ENCODE measurements at regions not wholly inside any gene's neighbourhood (a gene's known extent, or its start where the extent isn't known, plus 50 kb on each side); places are given as distances from the start of the nearest gene placed in this dataset.

DNA sequence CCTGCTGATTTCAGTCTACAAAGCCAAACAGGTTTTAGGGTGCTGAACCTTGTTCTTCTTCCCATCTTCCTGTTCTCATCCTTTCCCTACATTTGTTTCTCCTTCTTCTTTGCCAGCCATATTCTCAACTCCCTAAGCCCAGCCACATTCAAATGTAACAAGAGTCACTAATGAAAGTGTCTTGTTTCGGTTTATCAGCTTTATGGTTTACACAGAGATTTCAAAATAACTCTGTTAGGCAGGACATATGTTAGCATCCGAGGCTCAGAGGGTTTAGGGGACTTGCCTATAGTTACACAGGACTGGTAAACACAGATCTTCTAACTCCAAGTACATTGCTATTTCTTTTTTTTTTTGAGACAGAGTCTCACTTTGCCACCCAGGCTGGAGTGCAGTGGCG is 61.3 kb downstream of the NDUFS5 start:
- no peak for DNase-seq (ENCODE audit: low read depth in 1 of 2, low spot score in 1 of 2)
- H3K4me3 ChIP-seq (replicated peaks; ENCODE audit: insufficient read depth, low read length) = no peak overlapping the region
- H3K27ac ChIP-seq (replicated peaks) = no peak overlapping the region
- TF ChIP-seq POLR2AphosphoS5 (IDR thresholded peaks at IDR 0.05; ENCODE audit: low read depth) = no peak
- TF ChIP-seq, protein P1, sequence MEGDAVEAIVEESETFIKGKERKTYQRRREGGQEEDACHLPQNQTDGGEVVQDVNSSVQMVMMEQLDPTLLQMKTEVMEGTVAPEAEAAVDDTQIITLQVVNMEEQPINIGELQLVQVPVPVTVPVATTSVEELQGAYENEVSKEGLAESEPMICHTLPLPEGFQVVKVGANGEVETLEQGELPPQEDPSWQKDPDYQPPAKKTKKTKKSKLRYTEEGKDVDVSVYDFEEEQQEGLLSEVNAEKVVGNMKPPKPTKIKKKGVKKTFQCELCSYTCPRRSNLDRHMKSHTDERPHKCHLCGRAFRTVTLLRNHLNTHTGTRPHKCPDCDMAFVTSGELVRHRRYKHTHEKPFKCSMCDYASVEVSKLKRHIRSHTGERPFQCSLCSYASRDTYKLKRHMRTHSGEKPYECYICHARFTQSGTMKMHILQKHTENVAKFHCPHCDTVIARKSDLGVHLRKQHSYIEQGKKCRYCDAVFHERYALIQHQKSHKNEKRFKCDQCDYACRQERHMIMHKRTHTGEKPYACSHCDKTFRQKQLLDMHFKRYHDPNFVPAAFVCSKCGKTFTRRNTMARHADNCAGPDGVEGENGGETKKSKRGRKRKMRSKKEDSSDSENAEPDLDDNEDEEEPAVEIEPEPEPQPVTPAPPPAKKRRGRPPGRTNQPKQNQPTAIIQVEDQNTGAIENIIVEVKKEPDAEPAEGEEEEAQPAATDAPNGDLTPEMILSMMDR (IDR thresholded peaks at IDR 0.05; ENCODE audit: insufficient read depth, low read length) = no peak
- TF ChIP-seq SPI1 (IDR thresholded peaks at IDR 0.05; ENCODE audit: borderline replicate concordance, low read depth) = no peak
- TF ChIP-seq GABPA (IDR thresholded peaks at IDR 0.05; ENCODE audit: low read depth) = no peak
- TF ChIP-seq, protein P2, sequence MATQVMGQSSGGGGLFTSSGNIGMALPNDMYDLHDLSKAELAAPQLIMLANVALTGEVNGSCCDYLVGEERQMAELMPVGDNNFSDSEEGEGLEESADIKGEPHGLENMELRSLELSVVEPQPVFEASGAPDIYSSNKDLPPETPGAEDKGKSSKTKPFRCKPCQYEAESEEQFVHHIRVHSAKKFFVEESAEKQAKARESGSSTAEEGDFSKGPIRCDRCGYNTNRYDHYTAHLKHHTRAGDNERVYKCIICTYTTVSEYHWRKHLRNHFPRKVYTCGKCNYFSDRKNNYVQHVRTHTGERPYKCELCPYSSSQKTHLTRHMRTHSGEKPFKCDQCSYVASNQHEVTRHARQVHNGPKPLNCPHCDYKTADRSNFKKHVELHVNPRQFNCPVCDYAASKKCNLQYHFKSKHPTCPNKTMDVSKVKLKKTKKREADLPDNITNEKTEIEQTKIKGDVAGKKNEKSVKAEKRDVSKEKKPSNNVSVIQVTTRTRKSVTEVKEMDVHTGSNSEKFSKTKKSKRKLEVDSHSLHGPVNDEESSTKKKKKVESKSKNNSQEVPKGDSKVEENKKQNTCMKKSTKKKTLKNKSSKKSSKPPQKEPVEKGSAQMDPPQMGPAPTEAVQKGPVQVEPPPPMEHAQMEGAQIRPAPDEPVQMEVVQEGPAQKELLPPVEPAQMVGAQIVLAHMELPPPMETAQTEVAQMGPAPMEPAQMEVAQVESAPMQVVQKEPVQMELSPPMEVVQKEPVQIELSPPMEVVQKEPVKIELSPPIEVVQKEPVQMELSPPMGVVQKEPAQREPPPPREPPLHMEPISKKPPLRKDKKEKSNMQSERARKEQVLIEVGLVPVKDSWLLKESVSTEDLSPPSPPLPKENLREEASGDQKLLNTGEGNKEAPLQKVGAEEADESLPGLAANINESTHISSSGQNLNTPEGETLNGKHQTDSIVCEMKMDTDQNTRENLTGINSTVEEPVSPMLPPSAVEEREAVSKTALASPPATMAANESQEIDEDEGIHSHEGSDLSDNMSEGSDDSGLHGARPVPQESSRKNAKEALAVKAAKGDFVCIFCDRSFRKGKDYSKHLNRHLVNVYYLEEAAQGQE (IDR thresholded peaks at IDR 0.05; ENCODE audit: insufficient replicate concordance, low read depth) = no peak
- H3K27me3 ChIP-seq (ENCODE audit: insufficient read depth, poor library complexity, severe bottlenecking) = peaks cover 6% of the 10 kb centered on the region

DNA sequence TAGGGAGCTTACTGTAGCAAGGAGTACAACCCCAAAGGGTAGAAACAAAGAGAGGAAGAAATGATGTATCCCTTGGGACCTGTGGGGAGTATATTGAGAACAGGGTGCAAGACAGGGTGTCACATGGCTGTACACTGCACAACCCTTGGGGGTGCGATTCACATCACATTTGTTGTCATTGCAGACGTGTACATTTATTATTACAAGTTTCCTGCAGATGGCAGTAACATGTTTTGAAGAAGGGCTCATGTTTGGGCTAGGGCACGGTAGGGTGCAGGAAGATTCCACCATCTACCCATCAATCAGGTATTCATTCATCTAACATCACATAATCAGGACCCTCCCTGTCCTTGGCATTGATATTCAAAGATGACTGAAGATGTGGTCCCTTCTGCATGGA is 62.5 kb downstream of the NDUFS5 start:
- TF ChIP-seq GABPA (IDR thresholded peaks at IDR 0.05; ENCODE audit: low read depth) (no peak), POLR2AphosphoS5 (IDR thresholded peaks at IDR 0.05; ENCODE audit: low read depth) (no peak), SPI1 (IDR thresholded peaks at IDR 0.05; ENCODE audit: borderline replicate concordance, low read depth) (no peak)
- TF ChIP-seq, protein P2 (IDR thresholded peaks at IDR 0.05; ENCODE audit: insufficient replicate concordance, low read depth) = no peak
- TF ChIP-seq, protein P1 (IDR thresholded peaks at IDR 0.05; ENCODE audit: insufficient read depth, low read length) = no peak
- peaks cover under 1% of the 10 kb centered on the region for H3K27me3 ChIP-seq (ENCODE audit: insufficient read depth, poor library complexity, severe bottlenecking)
- H3K4me3 ChIP-seq (replicated peaks; ENCODE audit: insufficient read depth, low read length) = no peak overlapping the region
- DNase-seq (ENCODE audit: low read depth in 1 of 2, low spot score in 1 of 2) = no peak
- H3K27ac ChIP-seq (replicated peaks) = no peak overlapping the region

DNA sequence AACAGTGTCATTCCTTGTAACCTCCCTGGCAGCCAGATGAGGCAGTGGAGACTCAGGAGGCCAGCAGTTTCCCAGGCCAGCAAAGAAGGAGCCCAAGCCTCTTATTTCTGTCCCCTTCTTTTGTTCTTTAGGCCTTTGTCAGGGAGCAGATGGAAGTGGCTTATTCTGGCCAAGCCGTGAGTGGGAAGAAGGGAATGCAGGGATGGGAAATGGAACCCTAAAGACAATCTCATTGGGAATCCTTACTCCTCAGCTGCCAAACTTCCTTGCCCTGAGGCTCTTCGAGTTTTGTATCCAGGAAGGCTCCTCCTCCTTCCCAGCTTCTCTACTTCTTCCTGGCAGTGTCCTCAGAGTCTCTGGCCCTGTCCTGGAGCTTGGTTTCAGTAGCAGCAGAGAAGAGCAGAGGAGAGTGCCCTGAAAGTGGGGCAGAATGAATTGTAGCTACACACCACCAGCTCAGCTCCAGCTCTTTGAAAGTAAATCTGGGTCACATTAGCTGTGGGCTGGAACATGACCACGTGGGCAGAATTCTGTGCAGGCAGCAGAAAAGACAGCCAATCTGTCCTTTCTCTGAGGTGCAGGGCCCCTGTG is 63.9 kb downstream of the NDUFS5 start:
- TF ChIP-seq GABPA (IDR thresholded peaks at IDR 0.05; ENCODE audit: low read depth) = no peak
- TF ChIP-seq, protein P1 (IDR thresholded peaks at IDR 0.05; ENCODE audit: insufficient read depth, low read length) = no peak
- TF ChIP-seq, protein P2 (IDR thresholded peaks at IDR 0.05; ENCODE audit: insufficient replicate concordance, low read depth) = no peak
- no peak for TF ChIP-seq POLR2AphosphoS5 (IDR thresholded peaks at IDR 0.05; ENCODE audit: low read depth)
- TF ChIP-seq SPI1 (IDR thresholded peaks at IDR 0.05; ENCODE audit: borderline replicate concordance, low read depth) = no peak
- Histone ChIP-seq H3K4me3 (replicated peaks; ENCODE audit: insufficient read depth, low read length) (no peak overlapping the region), H3K27me3 (ENCODE audit: insufficient read depth, poor library complexity, severe bottlenecking) (no peaks in the 10 kb centered on the region), H3K27ac (replicated peaks) (no peak overlapping the region)
- DNase-seq (ENCODE audit: low read depth in 1 of 2, low spot score in 1 of 2) = no peak
